ENCODE measurements at regions not wholly inside any gene's neighbourhood (a gene's known extent, or its start where the extent isn't known, plus 50 kb on each side); places are given as distances from the start of the nearest gene placed in this dataset.

- DNase-seq: no peak
Measured at GRCh38 chr6:148069256-148069655, 273.4 kb upstream of the SASH1 start.

GRCh38 chr6:148074291-148074690, 268.3 kb upstream of the SASH1 start:
- no peak for DNase-seq

GRCh38 chr6:148074738-148075137, 267.9 kb upstream of the SASH1 start:
- no peak for DNase-seq

- DNase-seq: no peak
Measured at GRCh38 chr6:148075352-148075751, 267.3 kb upstream of the SASH1 start.

GRCh38 chr6:148076051-148076450, 266.6 kb upstream of the SASH1 start:
- DNase-seq: no peak

GRCh38 chr6:148080315-148080714, 262.3 kb upstream of the SASH1 start:
- no peak for DNase-seq

GRCh38 chr6:148081076-148081475, 261.6 kb upstream of the SASH1 start:
- DNase-seq: no peak

GRCh38 chr6:148082044-148082443, 260.6 kb upstream of the SASH1 start:
- no peak for DNase-seq

GRCh38 chr6:148082696-148083095, 259.9 kb upstream of the SASH1 start:
- DNase-seq: no peak

- no peak for DNase-seq
Measured at GRCh38 chr6:148085631-148086331, 256.9 kb upstream of the SASH1 start.

- DNase-seq: no peak
Measured at GRCh38 chr6:148086386-148086785, 256.3 kb upstream of the SASH1 start.

GRCh38 chr6:148086843-148087242, 255.8 kb upstream of the SASH1 start:
- no peak for DNase-seq

GRCh38 chr6:148087659-148088058, 255.0 kb upstream of the SASH1 start:
- no peak for DNase-seq

GRCh38 chr6:148090326-148090725, 252.3 kb upstream of the SASH1 start:
- no peak for DNase-seq

- no peak for DNase-seq
Measured at GRCh38 chr6:148091394-148091793, 251.2 kb upstream of the SASH1 start.

GRCh38 chr6:148103436-148103835, 239.2 kb upstream of the SASH1 start:
- DNase-seq: no peak

GRCh38 chr6:148104131-148104530, 238.5 kb upstream of the SASH1 start:
- no peak for DNase-seq

- no peak for DNase-seq
Measured at GRCh38 chr6:148105695-148106094, 236.9 kb upstream of the SASH1 start.

- no peak for DNase-seq
Measured at GRCh38 chr6:148107911-148108310, 234.7 kb upstream of the SASH1 start.

GRCh38 chr6:148109732-148110131, 232.9 kb upstream of the SASH1 start:
- DNase-seq: no peak

- no peak for DNase-seq
Measured at GRCh38 chr6:148110925-148111324, 231.7 kb upstream of the SASH1 start.

- DNase-seq: no peak
Measured at GRCh38 chr6:148112851-148113319, 229.8 kb upstream of the SASH1 start.

GRCh38 chr6:148116001-148116400, 226.6 kb upstream of the SASH1 start:
- no peak for DNase-seq

GRCh38 chr6:148118244-148118643, 224.4 kb upstream of the SASH1 start:
- DNase-seq: no peak

GRCh38 chr6:148128014-148128730, 214.5 kb upstream of the SASH1 start:
- DNase-seq: no peak

Data from activated CD4-positive, alpha-beta T cell treated with anti-CD3 and anti-CD28 coated beads for 48 hours (primary cell).